H9 (cell line): ENCODE measurements at regions not wholly inside any gene's neighbourhood (a gene's known extent, or its start where the extent isn't known, plus 50 kb on each side); places are given as distances from the start of the nearest gene placed in this dataset.
A peak's percentile ranks its signal among the peaks of the same experiment; 100 is the strongest.

Experiments used
- DNase-seq: peaks from one replicate; pipeline ENCODE4 v3.0.0-alpha.2; 2017
- H2AFZ ChIP-seq: one replicate; pipeline ENCODE4 v1.6.1; 2013; ENCODE audit warnings: mild to moderate bottlenecking, low read length, control low read depth, moderate library complexity
- H2AK5ac ChIP-seq: 2 replicates; pipeline ENCODE4 v1.6.1; 2013; ENCODE audit warnings: low read length, control low read depth, mixed read lengths; ENCODE audit not compliant: insufficient read length
- H2BK120ac ChIP-seq: one replicate; pipeline ENCODE4 v1.6.1; 2013; ENCODE audit warnings: low read depth, mild to moderate bottlenecking, low read length, control low read depth, inconsistent platforms; ENCODE audit not compliant: poor library complexity, severe bottlenecking
- H2BK12ac ChIP-seq: 2 replicates; pipeline ENCODE4 v1.6.1; 2013; ENCODE audit warnings: low read length, control low read depth, mixed read lengths, low read depth; ENCODE audit not compliant: insufficient read length
- H2BK15ac ChIP-seq: 2 replicates; pipeline ENCODE4 v1.6.1; 2013; ENCODE audit warnings: low read depth, low read length, control low read depth
- H2BK20ac ChIP-seq: one replicate; pipeline ENCODE4 v1.6.1; 2013; ENCODE audit warnings: low read depth, mild to moderate bottlenecking, low read length, control low read depth, inconsistent platforms; ENCODE audit not compliant: poor library complexity, severe bottlenecking
- H2BK5ac ChIP-seq: 2 replicates; pipeline ENCODE4 v1.6.1; 2013; ENCODE audit warnings: low read length, control low read depth, mixed read lengths; ENCODE audit not compliant: insufficient read length
- H3K14ac ChIP-seq: 2 replicates; pipeline ENCODE4 v1.6.1; 2013; ENCODE audit warnings: low read length, control low read depth; ENCODE audit not compliant: insufficient read depth
- H3K18ac ChIP-seq: 2 replicates; pipeline ENCODE4 v1.6.1; 2013; ENCODE audit warnings: low read depth, mild to moderate bottlenecking, mixed read lengths, low read length, control low read depth; ENCODE audit not compliant: insufficient read length
- H3K23ac ChIP-seq: 2 replicates; pipeline ENCODE4 v1.6.1; 2013; ENCODE audit warnings: low read length, control low read depth, mixed read lengths, low read depth; ENCODE audit not compliant: insufficient read length
- H3K23me2 ChIP-seq: 2 replicates; pipeline ENCODE4 v1.6.1; 2013; ENCODE audit warnings: low read depth, mild to moderate bottlenecking, mixed read lengths, low read length, control low read depth; ENCODE audit not compliant: insufficient read length, poor library complexity, severe bottlenecking
- H3K27ac ChIP-seq: 2 replicates; pipeline ENCODE4 v1.5.1; 2013; ENCODE audit warnings: low read length, control low read depth, mixed read lengths, low read depth; ENCODE audit not compliant: insufficient read length
- H3K27me3 ChIP-seq: 2 replicates; pipeline ENCODE4 v1.6.1; 2013; ENCODE audit warnings: low read length, control low read depth, inconsistent platforms; ENCODE audit not compliant: insufficient read depth
- H3K4ac ChIP-seq: 2 replicates; pipeline ENCODE4 v1.6.1; 2013; ENCODE audit warnings: low read depth, mild to moderate bottlenecking, control low read depth, inconsistent platforms, low read length, moderate library complexity
- H3K4me1 ChIP-seq: 2 replicates; pipeline ENCODE4 v1.6.1; 2013; ENCODE audit warnings: low read length, control low read depth, inconsistent platforms; ENCODE audit not compliant: insufficient read depth
- H3K4me2 ChIP-seq: 2 replicates; pipeline ENCODE4 v1.6.1; 2013; ENCODE audit warnings: low read length, control low read depth, mixed read lengths; ENCODE audit not compliant: insufficient read length, insufficient read depth
- H3K56ac ChIP-seq: 2 replicates; pipeline ENCODE4 v1.6.1; 2013; ENCODE audit warnings: low read depth, mild to moderate bottlenecking, mixed read lengths, low read length, control low read depth; ENCODE audit not compliant: insufficient read length
- H3K79me1 ChIP-seq: 2 replicates; pipeline ENCODE4 v1.6.1; 2013; ENCODE audit warnings: low read depth, mild to moderate bottlenecking, moderate library complexity, low read length, control low read depth, inconsistent platforms; ENCODE audit not compliant: insufficient read depth, poor library complexity, severe bottlenecking
- H3K79me2 ChIP-seq: 2 replicates; pipeline ENCODE4 v1.6.1; 2013; ENCODE audit warnings: low read length, control low read depth, inconsistent platforms; ENCODE audit not compliant: insufficient read depth
- H3K9ac ChIP-seq: 2 replicates; pipeline ENCODE4 v1.6.1; 2013; ENCODE audit warnings: low read length, control low read depth, mixed read lengths; ENCODE audit not compliant: insufficient read length; ENCODE audit errors: extremely low read depth
- H3K9me3 ChIP-seq: one replicate; pipeline ENCODE4 v1.6.1; 2013; ENCODE audit warnings: low read depth, low read length, inconsistent platforms; ENCODE audit not compliant: control insufficient read depth
- H3T11ph ChIP-seq: one replicate; pipeline ENCODE4 v1.6.1; 2013; ENCODE audit warnings: mild to moderate bottlenecking, low read length, control low read depth, inconsistent platforms
- H4K20me1 ChIP-seq: one replicate; pipeline ENCODE4 v1.6.1; 2013; ENCODE audit not compliant: control insufficient read depth, insufficient read length, insufficient read depth
- H4K5ac ChIP-seq: 2 replicates; pipeline ENCODE4 v1.6.1; 2013; ENCODE audit warnings: low read depth, mild to moderate bottlenecking, mixed read lengths, low read length, control low read depth; ENCODE audit not compliant: insufficient read length
- H4K8ac ChIP-seq: replicated peaks from 2 replicates; pipeline ENCODE4 v1.6.1; 2013; ENCODE audit warnings: low read length, control low read depth, mixed read lengths, low read depth; ENCODE audit not compliant: insufficient read length
- H4K91ac ChIP-seq: 2 replicates; pipeline ENCODE4 v1.6.1; 2013; ENCODE audit warnings: low read depth, mild to moderate bottlenecking, moderate library complexity, mixed read lengths, low read length, control low read depth; ENCODE audit not compliant: insufficient read length
- H3K27ac Mint-ChIP-seq, 3 experiments: 2 replicates in 2 of 3; 3 replicates in 1 of 3; pipeline ENCODE4 v1.8.0; 2020 to 2021; ENCODE audit warnings: mixed read lengths in 3 of 3, mild to moderate bottlenecking in 1 of 3, moderate library complexity in 1 of 3
- H3K27me3 Mint-ChIP-seq: 2 replicates; pipeline ENCODE4 v1.8.0; 2021; ENCODE audit warnings: low read depth, mild to moderate bottlenecking, moderate library complexity, mixed read lengths
- H3K36me3 Mint-ChIP-seq, 3 experiments: 2 replicates in 2 of 3; 3 replicates in 1 of 3; pipeline ENCODE4 v1.8.0; 2020 to 2021; ENCODE audit warnings: low read depth in 3 of 3, mixed read lengths in 3 of 3; ENCODE audit not compliant: insufficient read depth in 1 of 3
- H3K4me1 Mint-ChIP-seq, 2 experiments: 2 replicates each; pipeline ENCODE4 v1.8.0; 2020; ENCODE audit warnings: mixed read lengths in 2 of 2
- H3K4me3 Mint-ChIP-seq, 2 experiments: 2 replicates in 1 of 2; 3 replicates in 1 of 2; pipeline ENCODE4 v1.8.0; 2020 to 2021; ENCODE audit warnings: mild to moderate bottlenecking in 2 of 2, mixed read lengths in 2 of 2, moderate library complexity in 1 of 2
- H3K9me3 Mint-ChIP-seq, 2 experiments: 2 replicates in 1 of 2; 3 replicates in 1 of 2; pipeline ENCODE4 v1.8.0; 2020; ENCODE audit warnings: mild to moderate bottlenecking in 2 of 2, mixed read lengths in 2 of 2, moderate library complexity in 1 of 2
- WGBS: extraction: QIAGEN DNeasy Blood & Tissue Kit; methylation state at CpG from one replicate; pipeline ENCODE4 v1.1.7; 2013; ENCODE audit warnings: missing lambda C conversion rate, low lambda C conversion rate, mixed read lengths; ENCODE audit not compliant: insufficient read length; ENCODE audit errors: extremely low coverage; 5-methylcytosine and 5-hydroxymethylcytosine counted together
- TF ChIP-seq, protein P1 (sequence below): fragments of 200-600 bp; sonication (generic); conservative IDR thresholded peaks from 3 replicates; pipeline ENCODE4 v1.8.0; 2021; ENCODE audit warnings: antibody characterized with exemption, mild to moderate bottlenecking

DNA sequence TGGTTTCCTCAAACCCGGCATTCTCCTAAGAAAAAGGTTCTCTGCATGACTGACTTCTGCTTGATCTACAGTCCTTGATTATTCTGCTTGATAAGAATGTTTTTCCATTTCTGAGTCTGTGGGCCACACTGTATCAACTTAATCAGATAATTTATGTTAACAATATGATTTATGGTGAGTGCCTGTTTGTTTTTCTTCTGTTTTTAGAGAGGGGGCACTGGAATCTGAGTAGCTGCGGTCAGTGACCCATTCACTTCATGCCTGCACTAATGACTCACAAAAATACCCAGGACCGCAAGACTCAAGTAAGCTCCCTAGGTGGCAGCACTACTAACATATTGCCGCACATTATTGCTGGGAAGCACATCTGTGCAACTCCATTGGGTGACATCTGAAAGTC is 542.3 kb upstream of the ATXN8OS start:
- Histone ChIP-seq H3T11ph (no peak overlapping the region), H3K4ac (no peak overlapping the region), H4K20me1 (no peaks in the 10 kb centered on the region), H3K23ac (no peak overlapping the region), H2BK5ac (no peak overlapping the region), H4K91ac (no peak overlapping the region), H3K9me3 (no peaks in the 10 kb centered on the region), H2BK15ac (no peak overlapping the region), H3K56ac (no peak overlapping the region), H2BK20ac (no peak overlapping the region), H3K4me1 (no peaks in the 10 kb centered on the region), H3K27me3 (no peaks in the 10 kb centered on the region), H2BK120ac (no peak overlapping the region), H4K5ac (no peak overlapping the region), H2AK5ac (no peak overlapping the region), H3K27ac (no peak overlapping the region), H3K4me2 (no peak overlapping the region), H2BK12ac (no peak overlapping the region), H3K23me2 (no peaks in the 10 kb centered on the region), H2AFZ (no peak overlapping the region), H4K8ac (no peak overlapping the region), H3K79me2 (no peaks in the 10 kb centered on the region), H3K79me1 (no peaks in the 10 kb centered on the region), H3K18ac (no peak overlapping the region), H3K14ac (no peak overlapping the region), H3K9ac (no peak overlapping the region)
- H3K27me3 Mint-ChIP-seq = no peaks in the 10 kb centered on the region
- H3K36me3 Mint-ChIP-seq = peaks cover 0 to 6% (median 0%) of the 10 kb centered on the region in 3 experiments; a peak in 1 of 7 replicates
- H3K9me3 Mint-ChIP-seq = peaks cover 0 to 2% of the 10 kb centered on the region in 2 experiments; a peak in 2 of 5 replicates
- WGBS = no CpG with 5 or more reads among the region's 4 CpGs
- no peak overlapping the region for H3K4me3 Mint-ChIP-seq
- TF ChIP-seq, protein P1, sequence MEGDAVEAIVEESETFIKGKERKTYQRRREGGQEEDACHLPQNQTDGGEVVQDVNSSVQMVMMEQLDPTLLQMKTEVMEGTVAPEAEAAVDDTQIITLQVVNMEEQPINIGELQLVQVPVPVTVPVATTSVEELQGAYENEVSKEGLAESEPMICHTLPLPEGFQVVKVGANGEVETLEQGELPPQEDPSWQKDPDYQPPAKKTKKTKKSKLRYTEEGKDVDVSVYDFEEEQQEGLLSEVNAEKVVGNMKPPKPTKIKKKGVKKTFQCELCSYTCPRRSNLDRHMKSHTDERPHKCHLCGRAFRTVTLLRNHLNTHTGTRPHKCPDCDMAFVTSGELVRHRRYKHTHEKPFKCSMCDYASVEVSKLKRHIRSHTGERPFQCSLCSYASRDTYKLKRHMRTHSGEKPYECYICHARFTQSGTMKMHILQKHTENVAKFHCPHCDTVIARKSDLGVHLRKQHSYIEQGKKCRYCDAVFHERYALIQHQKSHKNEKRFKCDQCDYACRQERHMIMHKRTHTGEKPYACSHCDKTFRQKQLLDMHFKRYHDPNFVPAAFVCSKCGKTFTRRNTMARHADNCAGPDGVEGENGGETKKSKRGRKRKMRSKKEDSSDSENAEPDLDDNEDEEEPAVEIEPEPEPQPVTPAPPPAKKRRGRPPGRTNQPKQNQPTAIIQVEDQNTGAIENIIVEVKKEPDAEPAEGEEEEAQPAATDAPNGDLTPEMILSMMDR = peak; percentile 74
- H3K4me1 Mint-ChIP-seq = peaks cover 0 to 5% of the 10 kb centered on the region in 2 experiments; a peak in 2 of 4 replicates
- H3K27ac Mint-ChIP-seq = no peak overlapping the region; a peak in 1 of 7 replicates
- peak; percentile 64 for DNase-seq
